ENCODE measurements at regions not wholly inside any gene's neighbourhood (a gene's known extent, or its start where the extent isn't known, plus 50 kb on each side); places are given as distances from the start of the nearest gene placed in this dataset.

- intact Hi-C loops (cut with micrococcal nuclease), result no loop called here
- no peaks in the 10 kb centered on the region for H3K9me3 ChIP-seq (ENCODE audit: control insufficient read depth, insufficient read depth, low read length)
- H2AK5ac ChIP-seq (ENCODE audit: low read depth, low read length), result no peak overlapping the region
- no peaks in the 10 kb centered on the region for H3K36me3 ChIP-seq (ENCODE audit: control insufficient read depth, insufficient read depth, low read length)
- no peak overlapping the region for H2BK20ac ChIP-seq (ENCODE audit: low read depth, low read length)
- H4K8ac ChIP-seq (ENCODE audit: low read depth in 2 of 2, low read length in 2 of 2), result no peak overlapping the region
- H2AK9ac ChIP-seq (replicated peaks; ENCODE audit: low read depth, low read length, poor library complexity), result no peak overlapping the region
- no peak overlapping the region for H2AFZ ChIP-seq (replicated peaks; ENCODE audit: low read length, poor library complexity)
- H3K23ac ChIP-seq (ENCODE audit: low read depth, low read length), result no peak overlapping the region
- no peak overlapping the region for H3K18ac ChIP-seq (ENCODE audit: low read depth, low read length)
- no peaks in the 10 kb centered on the region for H3K4me1 ChIP-seq (ENCODE audit: control insufficient read depth, insufficient read depth, low read length)
- H4K5ac ChIP-seq (ENCODE audit: low read depth, low read length), result no peak overlapping the region
- no peak overlapping the region for H3K14ac ChIP-seq (replicated peaks; ENCODE audit: low read depth, low read length)
- H2BK5ac ChIP-seq (ENCODE audit: low read depth, low read length, poor library complexity, severe bottlenecking), result no peak overlapping the region
- dilution Hi-C loops (cut with HindIII; ENCODE audit: low sequenced_read_pairs, unreplicated experiment), result no loop called here
- H3K27ac ChIP-seq (ENCODE audit: insufficient read depth, low read length), result no peak overlapping the region
- H3K4ac ChIP-seq (ENCODE audit: low read depth, low read length), result no peak overlapping the region
- H3K9me1 ChIP-seq (ENCODE audit: insufficient read depth, low read length), result no peaks in the 10 kb centered on the region
- DNase-seq, result no peak
- H3K9ac ChIP-seq (ENCODE audit: low read depth, low read length), result no peak overlapping the region
- no peaks in the 10 kb centered on the region for H4K20me1 ChIP-seq (ENCODE audit: insufficient read depth, low read length)
- H3K56ac ChIP-seq (ENCODE audit: extremely low read depth, insufficient read depth, low read length), result no peak overlapping the region
- H3K4me3 ChIP-seq (ENCODE audit: insufficient read depth, low read depth, low read length), result no peak overlapping the region
- TF ChIP-seq RAD21 (IDR thresholded peaks at IDR 0.05; ENCODE audit: low read length) (no peak), CEBPB (IDR thresholded peaks at IDR 0.05; ENCODE audit: low read depth, low read length) (no peak), MXI1 (IDR thresholded peaks at IDR 0.05; ENCODE audit: borderline replicate concordance, low read depth, low read length) (no peak), POLR2A (IDR thresholded peaks at IDR 0.05; ENCODE audit: low read depth, low read length) (no peak), FOS (IDR thresholded peaks at IDR 0.05; ENCODE audit: low read depth, low read length) (no peak), SMC3 (IDR thresholded peaks at IDR 0.05; ENCODE audit: low read depth, low read length) (no peak), CTCF (conservative IDR thresholded peaks at IDR 0.05; ENCODE audit: low read depth, low read length) (no peak), ELK1 (IDR thresholded peaks at IDR 0.05; ENCODE audit: borderline replicate concordance, low read depth, low read length) (no peak), NFE2L2 (IDR thresholded peaks at IDR 0.05; ENCODE audit: low read depth, low read length) (no peak), RFX5 (IDR thresholded peaks at IDR 0.05; ENCODE audit: low read depth, low read length) (no peak), MAFK (IDR thresholded peaks at IDR 0.05; ENCODE audit: low read depth, low read length) (no peak), RCOR1 (IDR thresholded peaks at IDR 0.05; ENCODE audit: insufficient replicate concordance, low read length) (no peak), CHD1 (IDR thresholded peaks at IDR 0.05; ENCODE audit: low read depth, low read length) (no peak), MAZ (IDR thresholded peaks at IDR 0.05; ENCODE audit: borderline replicate concordance, low read depth, low read length) (no peak)
- H4K91ac ChIP-seq (ENCODE audit: insufficient read depth, low read depth, low read length), result no peak overlapping the region
- H2BK120ac ChIP-seq (ENCODE audit: low read depth, low read length), result no peak overlapping the region
- no peak overlapping the region for H3K4me2 ChIP-seq (ENCODE audit: low read depth, low read length)
- no TSS peak for BruUV-seq (replicated peaks)
- POLR2A ChIA-PET (ENCODE audit: unreplicated experiment), result no interaction called here
- no peak overlapping the region for H2BK15ac ChIP-seq (ENCODE audit: low read depth, low read length)
- H3K27me3 ChIP-seq (ENCODE audit: control insufficient read depth, insufficient read depth, low read length), result peaks cover 44% of the 10 kb centered on the region
- H3K79me1 ChIP-seq (ENCODE audit: low read depth in 1 of 2, low read length in 2 of 2), result no peaks in the 10 kb centered on the region
- in situ Hi-C loops (cut with MboI; ENCODE audit: low sequenced_read_pairs), result loop anchor here (5.0 to 25.0 kb wide), 4 partner anchors 78 to 468 kb away; partner anchors contain the start of gene LRP10
- ATAC-seq (ENCODE audit: low read depth), result no peak
- CTCF ChIA-PET, result no interaction called here
- 80% methylated on average over 1 of the region's 2 CpGs; no CpG with 5 or more reads in 1 of the 2 experiments for WGBS, 2 experiments (ENCODE audit: extremely low coverage in 2 of 2, insufficient read length in 1 of 2)
Observed at GRCh38 chr14:22394616-22395015, 194.4 kb downstream of the DAD1 start.

Measured in IMR-90 (cell line).